AG20443 (cell line): ENCODE measurements at regions not wholly inside any gene's neighbourhood (a gene's known extent, or its start where the extent isn't known, plus 50 kb on each side); places are given as distances from the start of the nearest gene placed in this dataset.
"Not testable (repeated sequence)": the region's sequence is repeated elsewhere in the genome, so short reads cannot be mapped to it uniquely, and the experiment has no call there.

ENCODE experiments used
- DNase-seq: peaks from one replicate; pipeline ENCODE4 v3.0.0; 2012; ENCODE audit warnings: low spot score, mixed read lengths

DNA sequence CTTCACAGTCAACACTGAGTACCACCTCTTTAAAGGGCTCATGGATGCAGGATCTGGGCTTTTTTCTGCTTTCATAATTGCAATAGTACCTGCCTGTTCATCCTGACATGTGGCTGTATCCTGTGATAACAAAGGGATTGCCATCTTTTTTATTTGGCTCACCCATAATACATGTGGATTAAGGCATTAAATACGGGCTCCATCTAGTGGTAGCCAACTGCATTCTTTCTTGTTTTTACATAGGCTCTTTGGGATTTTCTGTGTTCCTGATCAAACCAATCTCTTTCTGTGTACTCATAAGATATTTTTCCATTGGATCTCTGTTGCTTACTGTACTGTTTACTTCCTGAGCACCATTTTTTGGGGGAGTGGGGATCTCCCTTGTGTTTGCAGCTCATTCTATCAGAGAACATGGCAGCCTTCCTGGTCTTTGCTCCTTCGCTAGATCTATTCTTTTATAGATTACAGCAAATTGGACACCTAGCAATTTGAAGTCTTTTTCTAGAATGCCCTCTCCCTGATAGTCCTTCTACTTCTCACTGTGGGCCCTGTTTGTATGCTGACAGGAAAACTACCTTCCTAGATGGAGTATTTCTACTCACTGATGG lies 723.4 kb upstream of the MDGA2 start:
- DNase-seq = peak; percentile 21

DNA sequence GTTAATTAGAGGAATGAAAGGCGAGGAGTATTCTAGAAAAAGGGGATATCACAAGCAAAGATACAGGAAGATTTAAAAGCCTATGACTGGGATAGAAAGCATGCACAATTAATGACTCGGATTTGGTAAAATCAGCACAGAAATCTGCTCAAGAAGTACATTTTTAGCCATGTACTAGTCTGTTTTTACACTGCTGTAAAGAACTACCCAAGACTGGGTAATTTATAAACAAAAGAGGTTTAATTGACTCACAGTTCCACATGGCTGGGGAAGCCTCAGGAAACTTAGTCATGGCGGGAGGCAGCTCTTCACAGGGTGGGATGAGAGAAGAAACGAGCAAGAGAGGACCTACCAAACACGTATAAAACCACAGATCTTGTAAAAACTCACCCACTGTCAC lies 716.3 kb upstream of the MDGA2 start:
- no peak for DNase-seq

- no peak for DNase-seq
These were observed 714.9 kb upstream of the MDGA2 start for GRCh38 chr14:48390346-48390745.

DNA sequence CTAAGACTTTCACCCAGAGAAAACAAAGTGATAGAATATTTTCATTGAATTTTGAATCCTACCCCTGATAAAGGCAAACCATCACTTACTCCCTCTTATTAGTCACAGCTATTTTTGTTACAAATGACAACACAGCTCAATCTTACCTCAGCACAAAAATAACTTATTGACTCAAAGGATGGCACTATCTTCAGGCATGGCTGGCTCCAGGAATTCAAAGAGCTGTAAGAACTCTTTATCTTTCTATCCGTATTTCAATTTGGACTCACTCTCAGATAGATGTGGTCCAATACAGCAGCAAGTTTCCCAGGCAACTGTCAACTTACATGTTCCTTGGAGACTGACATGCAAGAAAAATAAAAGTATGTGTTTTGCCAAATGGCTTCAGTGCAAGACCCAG lies 709.4 kb upstream of the MDGA2 start:
- no peak for DNase-seq

DNA sequence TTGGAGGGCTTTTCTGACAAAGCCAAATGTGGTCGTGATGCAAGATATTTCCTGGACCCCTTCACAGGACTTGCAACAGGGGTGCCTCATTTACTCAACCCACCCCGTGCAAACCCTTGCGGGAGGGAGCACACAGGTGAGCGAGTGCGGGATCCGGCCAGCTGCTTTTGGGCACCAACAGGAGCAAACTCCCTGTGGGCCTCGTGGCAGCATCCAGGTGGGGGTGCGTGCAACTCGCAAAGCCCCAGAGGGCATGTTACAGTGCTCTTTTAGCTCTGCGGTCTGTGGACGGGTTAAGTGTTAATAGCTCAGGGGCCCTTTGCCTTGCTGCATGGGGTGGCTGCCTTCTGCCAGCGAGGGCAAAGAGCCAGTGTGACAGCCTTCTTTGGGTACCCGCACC lies 707.6 kb upstream of the MDGA2 start:
- no peak for DNase-seq

- no peak for DNase-seq
These were observed 703.1 kb upstream of the MDGA2 start for GRCh38 chr14:48378541-48378940.

DNA sequence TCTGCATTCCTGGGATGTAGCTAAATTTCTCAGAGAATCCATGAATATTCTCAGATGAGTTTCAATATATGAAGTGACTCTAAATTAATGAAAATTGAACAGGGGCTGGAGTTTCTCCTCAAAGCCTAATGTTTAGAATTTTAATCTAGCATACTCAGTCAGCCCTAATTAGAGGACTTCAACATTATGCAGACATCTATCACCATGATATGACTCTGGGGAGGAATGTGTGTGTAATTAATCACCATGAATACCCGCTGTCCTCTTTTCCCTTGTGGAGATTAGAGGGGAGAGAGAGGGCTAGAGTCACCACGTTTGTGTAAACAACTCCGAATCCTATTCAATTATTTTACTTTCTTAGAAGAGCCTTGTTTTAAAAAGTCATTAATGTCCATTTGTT lies 698.6 kb upstream of the MDGA2 start:
- no peak for DNase-seq

- no peak for DNase-seq
These were observed 675.6 kb upstream of the MDGA2 start for GRCh38 chr14:48350971-48351370.

DNA sequence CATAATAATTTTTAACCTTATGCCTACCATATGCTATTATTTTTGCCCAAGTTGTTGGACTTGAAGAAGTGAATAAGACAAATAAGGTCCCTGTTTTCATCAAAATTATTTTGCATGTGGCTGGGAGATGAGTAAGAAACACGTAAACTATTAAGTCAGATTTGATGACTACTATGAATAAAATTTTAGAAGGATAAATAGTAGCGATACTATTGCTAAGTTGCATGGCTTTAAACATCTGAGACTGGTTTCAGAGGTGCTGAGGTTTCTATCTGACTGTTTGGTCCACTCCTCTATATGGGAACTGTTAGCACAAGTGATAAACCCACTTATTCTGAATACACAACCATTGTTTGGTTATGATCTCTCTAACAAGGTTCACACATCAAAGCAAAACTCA lies 674.3 kb upstream of the MDGA2 start:
- no peak for DNase-seq

- DNase-seq = no peak
These were observed 665.7 kb upstream of the MDGA2 start for GRCh38 chr14:48341069-48341468.

GRCh38 chr14:48333221-48333920 lies 658.0 kb upstream of the MDGA2 start:
- no peak for DNase-seq

DNA sequence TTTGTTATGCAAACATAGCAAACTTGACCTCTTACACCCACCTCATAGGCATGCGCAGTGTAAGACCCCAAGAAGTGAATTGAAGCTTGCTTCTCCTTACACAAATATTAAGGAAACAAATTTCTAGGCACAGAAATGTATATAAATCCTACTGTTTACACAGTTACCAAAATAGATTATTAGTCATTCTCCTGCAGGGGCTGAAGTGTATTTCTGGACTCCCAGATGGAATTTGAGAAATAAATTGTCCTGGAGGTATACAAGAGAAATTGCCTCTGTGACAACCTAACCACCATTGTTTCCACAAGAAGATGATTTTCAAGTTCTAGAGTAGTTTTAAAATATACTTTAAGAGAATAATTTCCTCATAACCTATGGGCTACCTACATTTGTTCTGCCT lies 656.0 kb upstream of the MDGA2 start:
- DNase-seq = no peak

DNA sequence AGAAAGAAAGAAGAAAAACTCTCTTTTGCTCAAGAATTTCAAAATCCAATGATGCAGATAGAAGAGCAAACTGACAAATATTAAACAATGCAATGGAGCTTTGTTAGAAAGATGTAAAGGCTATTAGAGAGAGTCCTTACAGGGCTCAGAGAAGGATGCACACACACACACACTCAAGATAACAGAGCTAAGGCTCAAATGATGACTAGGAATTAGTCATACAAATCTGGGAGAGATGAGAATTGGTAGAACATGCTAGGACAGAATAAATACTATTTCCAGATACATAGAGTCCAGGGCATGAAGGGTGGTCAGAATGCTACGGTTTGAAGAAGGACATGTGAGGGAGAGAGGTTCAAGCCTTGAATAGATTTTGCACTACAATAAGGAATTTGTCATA lies 650.1 kb upstream of the MDGA2 start:
- no peak for DNase-seq

- no peak for DNase-seq
These were observed 648.3 kb upstream of the MDGA2 start for GRCh38 chr14:48323665-48324064.

DNA sequence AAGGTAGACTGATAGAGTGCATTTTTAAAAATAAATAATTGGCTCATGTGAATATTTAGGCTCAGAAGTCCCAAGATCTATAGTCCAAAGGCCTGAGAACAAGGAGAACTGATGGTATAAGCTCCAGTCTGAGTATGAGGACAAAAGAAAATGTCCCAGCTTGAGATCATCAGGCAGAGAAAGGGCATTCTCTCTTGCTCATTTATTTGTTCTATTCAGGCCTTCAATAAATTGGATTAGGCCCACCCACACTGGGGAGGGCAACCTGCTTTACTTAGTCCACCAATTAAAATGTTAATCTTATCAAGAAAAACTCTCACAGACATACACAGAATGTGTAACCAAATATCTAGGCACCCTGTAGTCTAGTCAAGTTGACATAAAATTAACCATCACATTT lies 644.4 kb upstream of the MDGA2 start:
- no peak for DNase-seq

- DNase-seq = no peak
These were observed 629.3 kb upstream of the MDGA2 start for GRCh38 chr14:48304729-48305128.

DNA sequence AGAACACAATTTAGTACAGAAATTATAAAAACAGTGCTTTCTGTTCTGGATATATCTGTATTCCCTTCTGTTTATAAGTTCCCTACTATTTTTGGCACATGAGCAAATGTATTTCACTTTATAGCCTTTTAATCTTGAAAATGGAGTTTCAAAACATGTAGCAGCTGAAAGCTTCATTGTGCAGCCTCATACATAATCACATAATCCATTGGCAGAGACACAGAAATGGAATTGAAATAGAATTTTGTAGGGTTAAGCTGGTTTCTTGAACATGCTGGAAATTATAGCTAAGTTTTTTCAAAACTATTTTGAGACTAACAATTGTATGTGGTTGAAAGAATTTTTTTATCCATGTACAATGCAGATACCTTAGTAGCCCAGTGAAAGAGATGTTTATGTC lies 614.3 kb upstream of the MDGA2 start:
- DNase-seq = no peak

DNA sequence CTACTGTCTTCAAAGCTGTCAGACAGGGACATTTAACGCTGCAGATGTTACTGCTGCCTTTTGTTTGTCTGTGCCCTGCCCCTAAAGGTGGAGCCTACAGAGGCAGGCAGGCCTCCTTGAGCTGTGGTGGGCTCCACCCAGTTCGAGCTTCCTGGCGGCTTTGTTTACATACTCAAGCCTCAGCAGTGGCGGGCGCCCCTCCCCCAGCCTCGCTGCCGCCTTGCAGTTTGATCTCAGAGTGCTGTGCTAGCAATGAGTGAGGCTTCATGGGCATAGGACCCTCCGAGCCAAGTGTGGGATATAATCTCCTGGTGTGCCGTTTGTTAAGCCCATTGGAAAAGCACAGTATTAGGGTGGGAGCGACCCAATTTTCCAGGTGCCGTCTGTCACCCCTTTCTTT lies 609.8 kb upstream of the MDGA2 start:
- not testable (repeated sequence) for DNase-seq

- DNase-seq = no peak
These were observed 599.9 kb upstream of the MDGA2 start for GRCh38 chr14:48275301-48275700.

- no peak for DNase-seq
These were observed 599.4 kb upstream of the MDGA2 start for GRCh38 chr14:48274826-48275225.

GRCh38 chr14:48267926-48268325 lies 592.5 kb upstream of the MDGA2 start:
- DNase-seq = not testable (repeated sequence)

DNA sequence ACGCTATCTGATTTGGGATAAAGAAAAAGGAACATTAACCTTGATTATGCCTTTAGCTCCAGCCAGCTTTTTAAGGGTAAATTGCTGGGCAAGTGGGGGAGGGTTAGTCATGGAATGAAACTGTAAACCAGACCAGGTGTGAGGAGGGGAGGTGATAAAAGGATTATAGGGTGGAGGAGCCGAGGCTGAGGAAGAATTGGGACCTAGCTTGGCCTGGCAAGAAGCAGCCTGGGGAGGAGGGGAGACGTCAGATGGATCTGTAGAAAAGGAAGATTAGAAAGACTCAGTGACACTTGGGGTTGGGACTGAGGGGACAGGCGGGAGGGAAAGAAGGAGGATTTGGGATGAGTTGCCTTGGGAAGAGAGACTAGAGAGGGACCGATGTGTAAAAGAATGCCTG lies 590.8 kb upstream of the MDGA2 start:
- not testable (repeated sequence) for DNase-seq

DNA sequence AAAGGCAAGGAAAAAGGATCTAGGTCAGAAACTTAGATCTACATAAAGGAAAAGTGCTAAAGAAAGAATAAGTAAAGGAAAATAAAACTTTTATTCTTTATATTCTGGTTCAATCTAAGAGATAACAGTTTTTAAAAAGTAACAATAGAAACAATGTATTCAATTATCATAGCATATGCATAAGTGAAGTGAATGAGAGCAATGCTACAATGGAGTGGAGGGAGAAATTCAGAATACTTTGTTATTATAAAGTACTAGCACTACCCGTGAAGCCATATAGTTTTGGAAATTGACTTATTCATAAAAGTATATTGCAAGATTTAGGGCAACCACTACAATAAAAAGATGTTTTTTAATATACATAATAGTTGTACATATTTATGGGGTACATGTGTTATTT lies 586.0 kb upstream of the MDGA2 start:
- no peak for DNase-seq
